Gastroesophageal sphincter (tissue), 3 donors: ENCODE measurements at regions not wholly inside any gene's neighbourhood (a gene's known extent, or its start where the extent isn't known, plus 50 kb on each side); places are given as distances from the start of the nearest gene placed in this dataset.

Source experiments
- POLR2A ChIP-seq, 2 donors: fragments of 450-650 bp; IDR thresholded peaks; one replicate each; pipeline ENCODE4 v1.6.1; 2017; ENCODE audit warnings: antibody characterized with exemption in 2 of 2, mild to moderate bottlenecking in 2 of 2, moderate library complexity in 1 of 2
- POLR2AphosphoS5 ChIP-seq: sonication (generic); formaldehyde crosslinking; IDR thresholded peaks from one replicate; pipeline ENCODE4 v1.6.1; 2017; ENCODE audit warnings: antibody characterized with exemption
- TF ChIP-seq, protein P1 (sequence below), 4 experiments: fragments of 200-600 bp in 2 of 4; fragments of 450-650 bp in 2 of 4; sonication (generic) in 1 of 4; IDR thresholded peaks; one replicate each; pipeline ENCODE4 v1.5.1; 2017 to 2019; ENCODE audit warnings: antibody characterized with exemption in 4 of 4, mild to moderate bottlenecking in 2 of 4, moderate library complexity in 2 of 4

DNA sequence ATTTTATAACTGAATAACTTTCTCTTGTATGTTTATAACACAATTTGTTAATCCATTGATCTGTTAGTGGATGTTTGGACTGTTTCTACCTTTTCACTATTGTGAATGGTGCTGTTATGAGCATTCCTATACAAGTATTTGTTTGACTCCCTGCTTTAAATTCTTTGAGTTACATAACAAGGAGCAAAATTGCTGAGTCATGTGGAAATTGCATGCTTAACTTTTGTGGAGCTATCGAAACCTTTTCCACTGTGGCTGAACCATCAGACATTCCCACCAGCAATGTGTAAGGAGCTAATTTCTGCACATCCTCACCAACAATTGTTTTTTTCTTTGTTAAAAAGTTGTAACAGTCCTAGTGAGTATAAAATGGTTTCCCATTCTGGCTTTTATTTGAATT is 415.5 kb downstream of the CBLN2 start:
- TF ChIP-seq, protein P1, sequence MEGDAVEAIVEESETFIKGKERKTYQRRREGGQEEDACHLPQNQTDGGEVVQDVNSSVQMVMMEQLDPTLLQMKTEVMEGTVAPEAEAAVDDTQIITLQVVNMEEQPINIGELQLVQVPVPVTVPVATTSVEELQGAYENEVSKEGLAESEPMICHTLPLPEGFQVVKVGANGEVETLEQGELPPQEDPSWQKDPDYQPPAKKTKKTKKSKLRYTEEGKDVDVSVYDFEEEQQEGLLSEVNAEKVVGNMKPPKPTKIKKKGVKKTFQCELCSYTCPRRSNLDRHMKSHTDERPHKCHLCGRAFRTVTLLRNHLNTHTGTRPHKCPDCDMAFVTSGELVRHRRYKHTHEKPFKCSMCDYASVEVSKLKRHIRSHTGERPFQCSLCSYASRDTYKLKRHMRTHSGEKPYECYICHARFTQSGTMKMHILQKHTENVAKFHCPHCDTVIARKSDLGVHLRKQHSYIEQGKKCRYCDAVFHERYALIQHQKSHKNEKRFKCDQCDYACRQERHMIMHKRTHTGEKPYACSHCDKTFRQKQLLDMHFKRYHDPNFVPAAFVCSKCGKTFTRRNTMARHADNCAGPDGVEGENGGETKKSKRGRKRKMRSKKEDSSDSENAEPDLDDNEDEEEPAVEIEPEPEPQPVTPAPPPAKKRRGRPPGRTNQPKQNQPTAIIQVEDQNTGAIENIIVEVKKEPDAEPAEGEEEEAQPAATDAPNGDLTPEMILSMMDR (IDR thresholded peaks at IDR 0.05): no peak
- no peak for TF ChIP-seq POLR2AphosphoS5
- TF ChIP-seq POLR2A (IDR thresholded peaks at IDR 0.05): no peak
